ENCODE measurements at regions not wholly inside any gene's neighbourhood (a gene's known extent, or its start where the extent isn't known, plus 50 kb on each side); places are given as distances from the start of the nearest gene placed in this dataset.

DNA sequence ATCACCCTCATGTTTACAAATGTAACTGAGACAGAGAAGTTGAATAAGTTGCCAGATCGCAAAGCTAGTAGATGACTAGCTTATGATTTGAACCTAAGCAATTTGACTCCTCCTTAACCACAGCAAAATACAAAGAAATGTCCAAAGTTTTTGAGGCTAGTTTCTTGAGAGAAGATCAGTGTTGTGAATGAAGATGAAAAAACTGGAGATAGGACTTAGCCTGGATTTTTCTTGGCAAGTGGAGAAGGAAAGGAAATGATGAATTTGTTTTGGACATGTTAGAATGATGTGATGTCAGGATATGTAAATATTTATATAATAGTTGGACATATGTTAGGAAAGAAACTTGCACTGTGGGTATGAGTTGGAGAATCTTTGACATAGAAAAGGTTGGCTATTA is 149.8 kb downstream of the LSMEM1 start:
- TF ChIP-seq, protein P1, sequence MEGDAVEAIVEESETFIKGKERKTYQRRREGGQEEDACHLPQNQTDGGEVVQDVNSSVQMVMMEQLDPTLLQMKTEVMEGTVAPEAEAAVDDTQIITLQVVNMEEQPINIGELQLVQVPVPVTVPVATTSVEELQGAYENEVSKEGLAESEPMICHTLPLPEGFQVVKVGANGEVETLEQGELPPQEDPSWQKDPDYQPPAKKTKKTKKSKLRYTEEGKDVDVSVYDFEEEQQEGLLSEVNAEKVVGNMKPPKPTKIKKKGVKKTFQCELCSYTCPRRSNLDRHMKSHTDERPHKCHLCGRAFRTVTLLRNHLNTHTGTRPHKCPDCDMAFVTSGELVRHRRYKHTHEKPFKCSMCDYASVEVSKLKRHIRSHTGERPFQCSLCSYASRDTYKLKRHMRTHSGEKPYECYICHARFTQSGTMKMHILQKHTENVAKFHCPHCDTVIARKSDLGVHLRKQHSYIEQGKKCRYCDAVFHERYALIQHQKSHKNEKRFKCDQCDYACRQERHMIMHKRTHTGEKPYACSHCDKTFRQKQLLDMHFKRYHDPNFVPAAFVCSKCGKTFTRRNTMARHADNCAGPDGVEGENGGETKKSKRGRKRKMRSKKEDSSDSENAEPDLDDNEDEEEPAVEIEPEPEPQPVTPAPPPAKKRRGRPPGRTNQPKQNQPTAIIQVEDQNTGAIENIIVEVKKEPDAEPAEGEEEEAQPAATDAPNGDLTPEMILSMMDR (IDR thresholded peaks at IDR 0.05): no peak
- TF ChIP-seq, protein P2, sequence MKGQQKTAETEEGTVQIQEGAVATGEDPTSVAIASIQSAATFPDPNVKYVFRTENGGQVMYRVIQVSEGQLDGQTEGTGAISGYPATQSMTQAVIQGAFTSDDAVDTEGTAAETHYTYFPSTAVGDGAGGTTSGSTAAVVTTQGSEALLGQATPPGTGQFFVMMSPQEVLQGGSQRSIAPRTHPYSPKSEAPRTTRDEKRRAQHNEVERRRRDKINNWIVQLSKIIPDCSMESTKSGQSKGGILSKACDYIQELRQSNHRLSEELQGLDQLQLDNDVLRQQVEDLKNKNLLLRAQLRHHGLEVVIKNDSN (IDR thresholded peaks at IDR 0.05; ENCODE audit: borderline replicate concordance, low read depth): no peak
- no peak for TF ChIP-seq RFX5 (IDR thresholded peaks at IDR 0.05; ENCODE audit: low read length)
- TF ChIP-seq RCOR1 (IDR thresholded peaks at IDR 0.05; ENCODE audit: low read length): no peak
- TF ChIP-seq EZH2phosphoT487 (IDR thresholded peaks at IDR 0.05; ENCODE audit: borderline replicate concordance, low read depth): no peak
- TF ChIP-seq ELF1 (IDR thresholded peaks at IDR 0.05): no peak
- no peak for TF ChIP-seq EP300 (IDR thresholded peaks at IDR 0.05; ENCODE audit: borderline replicate concordance in 1 of 2, low read depth in 1 of 2, low read length in 1 of 2)
- no peak for TF ChIP-seq FOXM1 (IDR thresholded peaks at IDR 0.05; ENCODE audit: low read depth)
- TF ChIP-seq YY1 (IDR thresholded peaks at IDR 0.05; ENCODE audit: low read depth): no peak

Measured in SK-N-SH (cell line).